ENCODE measurements at regions not wholly inside any gene's neighbourhood (a gene's known extent, or its start where the extent isn't known, plus 50 kb on each side); places are given as distances from the start of the nearest gene placed in this dataset.

- in situ Hi-C loops (cut with HindIII; ENCODE audit: low sequenced_read_pairs), result no loop called here
- TF ChIP-seq CTCF (IDR thresholded peaks at IDR 0.05; ENCODE audit: low read depth, low read length), result no peak
- no peak for DNase-seq (ENCODE audit: low read depth, low spot score)
- no peak overlapping the region for H3K4me3 ChIP-seq (ENCODE audit: low read depth, low read length)
Measured at GRCh38 chr14:49446801-49447200, 139.4 kb downstream of the RPS29 start.

- H3K4me3 ChIP-seq (ENCODE audit: low read depth, low read length), result no peak overlapping the region
- no peak for DNase-seq (ENCODE audit: low read depth, low spot score)
- TF ChIP-seq CTCF (IDR thresholded peaks at IDR 0.05; ENCODE audit: low read depth, low read length), result no peak
- in situ Hi-C loops (cut with HindIII; ENCODE audit: low sequenced_read_pairs), result no loop called here
Measured at GRCh38 chr14:49438256-49438770, 147.9 kb downstream of the RPS29 start.

GRCh38 chr14:49428076-49428475 is 158.1 kb downstream of the RPS29 start:
- no peak overlapping the region for H3K4me3 ChIP-seq (ENCODE audit: low read depth, low read length)
- no peak for DNase-seq (ENCODE audit: low read depth, low spot score)
- TF ChIP-seq CTCF (IDR thresholded peaks at IDR 0.05; ENCODE audit: low read depth, low read length), result no peak
- in situ Hi-C loops (cut with HindIII; ENCODE audit: low sequenced_read_pairs), result no loop called here

GRCh38 chr14:49427117-49427516 is 159.1 kb downstream of the RPS29 start:
- in situ Hi-C loops (cut with HindIII; ENCODE audit: low sequenced_read_pairs), result no loop called here
- TF ChIP-seq CTCF (IDR thresholded peaks at IDR 0.05; ENCODE audit: low read depth, low read length), result no peak
- H3K4me3 ChIP-seq (ENCODE audit: low read depth, low read length), result no peak overlapping the region
- no peak for DNase-seq (ENCODE audit: low read depth, low spot score)

- TF ChIP-seq CTCF (IDR thresholded peaks at IDR 0.05; ENCODE audit: low read depth, low read length), result no peak
- in situ Hi-C loops (cut with HindIII; ENCODE audit: low sequenced_read_pairs), result no loop called here
- no peak overlapping the region for H3K4me3 ChIP-seq (ENCODE audit: low read depth, low read length)
- DNase-seq (ENCODE audit: low read depth, low spot score), result no peak
Measured at GRCh38 chr14:49425921-49426320, 160.3 kb downstream of the RPS29 start.

GRCh38 chr14:49424436-49425331 is 161.5 kb downstream of the RPS29 start:
- DNase-seq (ENCODE audit: low read depth, low spot score), result no peak
- in situ Hi-C loops (cut with HindIII; ENCODE audit: low sequenced_read_pairs), result no loop called here
- no peak for TF ChIP-seq CTCF (IDR thresholded peaks at IDR 0.05; ENCODE audit: low read depth, low read length)
- H3K4me3 ChIP-seq (ENCODE audit: low read depth, low read length), result no peak overlapping the region
